Uterus (tissue), 3 donors: ENCODE measurements at regions not wholly inside any gene's neighbourhood (a gene's known extent, or its start where the extent isn't known, plus 50 kb on each side); places are given as distances from the start of the nearest gene placed in this dataset.

ENCODE experiments used
- DNase-seq, 2 donors: peaks; one replicate each; pipeline ENCODE4 v3.0.0-alpha.2; 2019 to 2020
- H3K27ac ChIP-seq, 2 donors: fragments of 200-600 bp; sonication (generic); 1 replicate in 1 of 2; 2 replicates in 1 of 2; pipeline ENCODE4 v1.5.1; 2016 to 2018
- H3K27me3 ChIP-seq, 2 donors: fragments of 200-600 bp; sonication (generic); one replicate each; pipeline ENCODE4 v1.5.1; 2018 to 2019; ENCODE audit warnings: control low read depth in 1 of 2
- H3K36me3 ChIP-seq, 2 donors: fragments of 200-600 bp; sonication (generic); one replicate each; pipeline ENCODE4 v1.5.1; 2019; ENCODE audit warnings: control low read depth in 1 of 2
- H3K4me1 ChIP-seq, 2 donors: fragments of 200-600 bp; sonication (generic); one replicate each; pipeline ENCODE4 v1.5.1; 2018 to 2019; ENCODE audit warnings: control low read depth in 1 of 2
- H3K4me3 ChIP-seq, 2 donors: fragments of 200-600 bp; sonication (generic); 1 replicate in 1 of 2; 2 replicates in 1 of 2; pipeline ENCODE4 v1.5.1; 2018 to 2019; ENCODE audit warnings: mild to moderate bottlenecking in 1 of 2
- H3K9me3 ChIP-seq, 2 donors: fragments of 200-600 bp; sonication (generic); one replicate each; pipeline ENCODE4 v1.5.1; 2019; ENCODE audit warnings: control low read depth in 1 of 2
- POLR2A ChIP-seq, 2 donors: fragments of 450-650 bp; IDR thresholded peaks; one replicate each; pipeline ENCODE4 v1.6.1; 2016; ENCODE audit warnings: antibody characterized with exemption in 2 of 2, mild to moderate bottlenecking in 1 of 2, moderate library complexity in 1 of 2
- intact Hi-C: fragments of 100-400 bp; cut with DNase I; formaldehyde crosslinking; loops from one replicate; pipeline ENCODE4 v1.15.1; 2023; ENCODE audit warnings: low total_unique reads
- TF ChIP-seq, protein P1 (sequence below), 4 experiments: fragments of 200-600 bp in 2 of 4; fragments of 450-650 bp in 2 of 4; sonication (generic) in 2 of 4; IDR thresholded peaks; one replicate each; pipeline ENCODE4 v1.5.1; 2016 to 2019; ENCODE audit warnings: antibody characterized with exemption in 4 of 4, mild to moderate bottlenecking in 2 of 4, moderate library complexity in 1 of 4
- donor health status: DM: yes; HTN: yes; CAD: no.

DNA sequence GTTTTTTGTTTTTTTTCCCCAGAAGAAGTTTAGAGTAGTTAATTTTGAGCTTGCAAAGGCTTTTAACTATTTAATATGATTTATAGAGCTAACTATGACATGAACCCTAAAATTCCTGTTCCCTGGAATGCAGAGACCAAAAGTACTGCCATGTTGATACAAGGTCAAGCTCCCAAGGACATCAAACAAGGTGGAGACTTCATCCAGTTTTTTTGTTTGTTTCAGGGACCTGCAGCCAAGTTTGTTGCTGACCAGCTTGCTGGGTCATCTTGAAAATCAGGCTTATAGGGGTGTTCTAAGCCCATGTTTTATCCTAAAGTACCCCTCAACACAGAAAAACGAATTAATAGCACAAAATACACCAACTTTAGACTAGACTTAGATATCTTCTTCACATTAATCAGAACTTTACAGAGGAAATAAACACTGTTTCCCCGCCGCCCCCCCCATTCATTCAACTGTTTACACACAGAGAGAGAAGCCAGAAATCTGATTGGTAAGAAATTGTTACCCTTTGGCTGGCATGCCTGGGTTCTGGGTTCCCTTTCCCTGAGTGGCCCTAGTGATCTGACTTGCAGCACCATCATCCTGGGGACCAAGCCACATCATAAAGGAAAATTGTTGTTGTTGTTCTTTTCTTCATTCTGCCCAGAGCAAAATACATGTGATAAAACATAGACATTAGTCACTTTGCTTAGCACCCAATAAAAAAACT is 860.5 kb downstream of the CCSER2 start:
- intact Hi-C loops: no loop called here
- Histone ChIP-seq H3K9me3 (no peaks in the 10 kb centered on the region), H3K4me3 (no peak overlapping the region), H3K36me3 (no peaks in the 10 kb centered on the region), H3K27ac (no peak overlapping the region), H3K27me3 (no peaks in the 10 kb centered on the region), H3K4me1 (no peaks in the 10 kb centered on the region)
- DNase-seq: no peak
- no peak for TF ChIP-seq POLR2A (IDR thresholded peaks at IDR 0.05)
- TF ChIP-seq, protein P1, sequence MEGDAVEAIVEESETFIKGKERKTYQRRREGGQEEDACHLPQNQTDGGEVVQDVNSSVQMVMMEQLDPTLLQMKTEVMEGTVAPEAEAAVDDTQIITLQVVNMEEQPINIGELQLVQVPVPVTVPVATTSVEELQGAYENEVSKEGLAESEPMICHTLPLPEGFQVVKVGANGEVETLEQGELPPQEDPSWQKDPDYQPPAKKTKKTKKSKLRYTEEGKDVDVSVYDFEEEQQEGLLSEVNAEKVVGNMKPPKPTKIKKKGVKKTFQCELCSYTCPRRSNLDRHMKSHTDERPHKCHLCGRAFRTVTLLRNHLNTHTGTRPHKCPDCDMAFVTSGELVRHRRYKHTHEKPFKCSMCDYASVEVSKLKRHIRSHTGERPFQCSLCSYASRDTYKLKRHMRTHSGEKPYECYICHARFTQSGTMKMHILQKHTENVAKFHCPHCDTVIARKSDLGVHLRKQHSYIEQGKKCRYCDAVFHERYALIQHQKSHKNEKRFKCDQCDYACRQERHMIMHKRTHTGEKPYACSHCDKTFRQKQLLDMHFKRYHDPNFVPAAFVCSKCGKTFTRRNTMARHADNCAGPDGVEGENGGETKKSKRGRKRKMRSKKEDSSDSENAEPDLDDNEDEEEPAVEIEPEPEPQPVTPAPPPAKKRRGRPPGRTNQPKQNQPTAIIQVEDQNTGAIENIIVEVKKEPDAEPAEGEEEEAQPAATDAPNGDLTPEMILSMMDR (IDR thresholded peaks at IDR 0.05): no peak

DNA sequence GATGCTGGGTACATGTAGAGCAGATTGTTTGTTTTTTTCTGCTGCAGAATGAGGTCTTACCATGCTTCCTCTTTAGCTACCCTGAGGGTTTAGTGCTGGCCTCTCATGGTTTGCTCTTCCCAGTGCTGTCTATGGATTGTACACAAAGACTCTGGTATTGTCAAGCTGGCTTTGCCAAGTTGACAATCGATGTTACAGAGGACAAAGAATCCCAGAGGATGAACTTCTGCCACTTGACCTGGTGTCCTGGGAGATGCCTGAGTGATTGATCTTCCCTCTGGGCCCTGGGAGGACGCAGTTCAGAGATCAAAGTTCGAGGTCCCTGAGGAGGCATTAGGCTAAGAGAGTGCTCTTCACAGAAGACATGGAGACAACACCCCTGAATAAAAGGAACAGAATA is 865.4 kb downstream of the CCSER2 start:
- no peak overlapping the region for H3K4me3 ChIP-seq
- no peaks in the 10 kb centered on the region for H3K36me3 ChIP-seq
- DNase-seq: no peak
- H3K27me3 ChIP-seq: no peaks in the 10 kb centered on the region
- no peak overlapping the region for H3K27ac ChIP-seq
- intact Hi-C loops: no loop called here
- no peak for TF ChIP-seq POLR2A (IDR thresholded peaks at IDR 0.05)
- TF ChIP-seq, protein P1 (IDR thresholded peaks at IDR 0.05): no peak
- no peaks in the 10 kb centered on the region for H3K9me3 ChIP-seq
- no peaks in the 10 kb centered on the region for H3K4me1 ChIP-seq

DNA sequence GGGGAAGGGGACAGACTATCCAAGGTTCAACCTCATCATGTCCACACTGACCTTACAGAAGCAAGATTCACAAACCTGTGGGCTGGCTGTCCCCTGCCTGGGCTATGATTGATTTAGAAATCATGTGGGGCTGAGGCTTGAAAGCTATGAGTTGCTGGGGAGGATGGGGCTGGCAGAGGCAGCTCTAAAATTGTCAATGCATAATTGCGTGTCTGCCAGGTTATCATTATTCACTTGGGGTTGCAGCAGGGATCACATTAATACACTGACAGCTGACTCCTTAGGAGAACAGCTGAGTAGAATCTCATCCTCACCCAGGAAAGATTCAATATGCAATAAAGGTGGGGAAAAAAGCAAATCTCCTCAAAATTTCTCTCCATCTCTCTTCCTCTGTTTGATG is 866.3 kb downstream of the CCSER2 start:
- TF ChIP-seq POLR2A (IDR thresholded peaks at IDR 0.05): no peak
- TF ChIP-seq, protein P1 (IDR thresholded peaks at IDR 0.05): no peak
- intact Hi-C loops: no loop called here
- Histone ChIP-seq H3K4me3 (no peak overlapping the region), H3K27ac (no peak overlapping the region), H3K36me3 (no peaks in the 10 kb centered on the region), H3K4me1 (no peaks in the 10 kb centered on the region), H3K27me3 (no peaks in the 10 kb centered on the region), H3K9me3 (no peaks in the 10 kb centered on the region)
- DNase-seq: no peak

DNA sequence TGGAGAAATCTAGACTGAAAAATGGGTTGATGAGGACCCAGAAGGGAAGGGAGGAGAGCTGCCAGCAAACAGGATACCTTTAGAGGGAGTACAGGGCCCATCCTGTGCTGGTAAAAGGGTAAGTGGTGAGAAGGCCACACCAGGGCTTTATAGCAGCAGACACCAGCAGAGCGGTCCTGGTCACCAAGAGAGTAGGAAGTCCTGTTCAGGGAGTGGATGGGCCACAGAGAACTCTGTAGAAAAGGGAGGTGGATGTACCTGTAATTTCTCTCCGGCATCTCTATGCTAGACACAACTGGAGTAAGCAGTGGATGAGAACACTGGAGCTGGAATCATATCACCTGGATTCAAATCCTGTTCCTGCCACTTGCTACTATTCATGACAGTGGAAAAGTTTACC is 867.2 kb downstream of the CCSER2 start:
- H3K27ac ChIP-seq: no peak overlapping the region
- H3K27me3 ChIP-seq: no peaks in the 10 kb centered on the region
- no peaks in the 10 kb centered on the region for H3K4me1 ChIP-seq
- no peaks in the 10 kb centered on the region for H3K36me3 ChIP-seq
- no peaks in the 10 kb centered on the region for H3K9me3 ChIP-seq
- H3K4me3 ChIP-seq: no peak overlapping the region
- intact Hi-C loops: no loop called here
- TF ChIP-seq, protein P1 (IDR thresholded peaks at IDR 0.05): no peak
- no peak for TF ChIP-seq POLR2A (IDR thresholded peaks at IDR 0.05)
- no peak for DNase-seq

DNA sequence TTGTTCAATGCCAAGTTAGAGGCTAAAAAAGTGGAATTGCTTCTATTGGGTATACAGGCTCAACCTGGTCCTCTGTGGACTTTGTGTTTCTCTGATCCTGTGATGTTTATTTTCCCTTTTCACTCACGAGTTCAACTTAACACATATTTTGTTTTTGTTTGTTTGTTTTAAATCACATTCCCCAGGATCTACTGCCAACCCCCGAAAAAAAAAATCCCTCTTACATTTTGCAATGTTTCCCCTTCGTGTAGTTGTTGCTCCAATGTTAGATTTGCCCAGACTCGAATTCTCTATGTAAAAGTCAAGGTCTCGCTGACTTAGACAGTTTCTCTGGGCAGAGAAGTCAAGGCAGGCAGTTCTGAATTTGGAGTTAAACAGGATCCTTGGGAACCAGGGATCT is 876.4 kb downstream of the CCSER2 start:
- Histone ChIP-seq H3K27me3 (no peaks in the 10 kb centered on the region), H3K4me3 (no peak overlapping the region), H3K9me3 (no peaks in the 10 kb centered on the region), H3K36me3 (no peaks in the 10 kb centered on the region), H3K4me1 (no peaks in the 10 kb centered on the region), H3K27ac (no peak overlapping the region)
- no peak for TF ChIP-seq POLR2A (IDR thresholded peaks at IDR 0.05)
- TF ChIP-seq, protein P1 (IDR thresholded peaks at IDR 0.05): no peak
- intact Hi-C loops: no loop called here
- DNase-seq: no peak
